Endothelial cell of umbilical vein (primary cell): ENCODE measurements at regions not wholly inside any gene's neighbourhood (a gene's known extent, or its start where the extent isn't known, plus 50 kb on each side); places are given as distances from the start of the nearest gene placed in this dataset.

ENCODE experiments used
- BruUV-seq: library from RNA; stranded (reverse); fragments of 400-500 nt; replicated peaks from 2 replicates; lab custom pipeline; 2021; lab: Mats Ljungman, UMichigan
- CTCF ChIA-PET: fragments of 300-600, 350-600 bp; sonication (Branson Sonifier 250); formaldehyde crosslinking; loops from one replicate; lab custom pipeline; 2021; ENCODE audit warnings: antibody characterized with exemption, inconsistent platforms; lab: Charles Lee
- POLR2A ChIA-PET: fragments of 300-600, 350-600 bp; sonication (Branson Sonifier 250); formaldehyde crosslinking; loops from one replicate; lab custom pipeline; 2021; ENCODE audit warnings: antibody characterized with exemption, inconsistent platforms; lab: Charles Lee
- DNase-seq: peaks from one replicate; pipeline ENCODE4 v3.0.0-alpha.2; 2011; ENCODE audit warnings: low read depth, low spot score
- FAIRE-seq: peaks from 2 replicates; lab custom pipeline; 2011; peaks lifted over from hg19 to GRCh38; lab: Jason Lieb, UNC
- H2AFZ ChIP-seq: 2 replicates; pipeline ENCODE4 v1.6.0; 2012; ENCODE audit warnings: low read depth, low read length, control low read depth, inconsistent platforms
- H3K27ac ChIP-seq: 2 replicates; pipeline ENCODE4 v1.5.1; 2011; ENCODE audit warnings: low read depth, mild to moderate bottlenecking, control low read depth, low read length, moderate library complexity; ENCODE audit not compliant: insufficient read depth
- H3K27me3 ChIP-seq, 2 experiments: 2 replicates each; pipeline versions ENCODE4 v1.6.0 to v1.6.1; 2011; ENCODE audit warnings: low read length in 2 of 2, mixed read lengths in 1 of 2; ENCODE audit not compliant: control insufficient read depth in 2 of 2, insufficient read depth in 2 of 2
- H3K36me3 ChIP-seq, 2 experiments: 2 replicates in 1 of 2; 3 replicates in 1 of 2; pipeline ENCODE4 v1.5.1; 2011; ENCODE audit warnings: low read length in 2 of 2, mild to moderate bottlenecking in 1 of 2, moderate library complexity in 1 of 2; ENCODE audit not compliant: control insufficient read depth in 2 of 2, insufficient read depth in 2 of 2; ENCODE audit errors: extremely low read depth in 1 of 2
- H3K4me1 ChIP-seq: 3 replicates; pipeline ENCODE4 v1.5.1; 2011; ENCODE audit warnings: mild to moderate bottlenecking, low read length; ENCODE audit not compliant: control insufficient read depth, insufficient read depth; ENCODE audit errors: extremely low read depth
- H3K4me2 ChIP-seq: 2 replicates; pipeline ENCODE4 v1.6.1; 2011; ENCODE audit warnings: low read length, control low read depth, mixed read lengths; ENCODE audit not compliant: insufficient read depth
- H3K4me3 ChIP-seq, 3 experiments: fragments of 200-600 bp in 1 of 3; sonication (generic), shearing (Covaris generic) in 1 of 3; replicated peaks in 1 of 3; 2 replicates each; pipeline ENCODE4 v1.5.1; 2011 to 2016; ENCODE audit warnings: control low read depth in 3 of 3, low read length in 3 of 3, mild to moderate bottlenecking in 2 of 3, inconsistent platforms in 1 of 3, low read depth in 1 of 3, moderate library complexity in 1 of 3; ENCODE audit not compliant: insufficient read depth in 1 of 3
- H3K79me2 ChIP-seq: 2 replicates; pipeline ENCODE4 v1.6.0; 2012; ENCODE audit warnings: low read length, inconsistent platforms; ENCODE audit not compliant: control insufficient read depth, insufficient read depth
- H3K9ac ChIP-seq: replicated peaks from 2 replicates; pipeline ENCODE3; 2011; ENCODE audit warnings: low read length, control low read depth; ENCODE audit not compliant: insufficient read depth; ENCODE audit errors: extremely low read depth
- H3K9me1 ChIP-seq: replicated peaks from 3 replicates; pipeline ENCODE4 v1.6.0; 2011; ENCODE audit warnings: mild to moderate bottlenecking, low read length; ENCODE audit not compliant: control insufficient read depth, insufficient read depth; ENCODE audit errors: extremely low read depth
- H3K9me3 ChIP-seq: replicated peaks from 2 replicates; pipeline ENCODE4 v1.5.1; 2012; ENCODE audit warnings: low read length, inconsistent platforms; ENCODE audit not compliant: control insufficient read depth, insufficient read depth
- H4K20me1 ChIP-seq: replicated peaks from 2 replicates; pipeline ENCODE3; 2011; ENCODE audit warnings: mild to moderate bottlenecking, low read length; ENCODE audit not compliant: control insufficient read depth, insufficient read depth; ENCODE audit errors: extremely low read depth
- EZH2 ChIP-seq: IDR thresholded peaks from 2 replicates; pipeline ENCODE4 v1.6.1; 2012; ENCODE audit warnings: borderline replicate concordance, low read depth, mild to moderate bottlenecking, moderate library complexity, low read length, inconsistent platforms; ENCODE audit not compliant: severe bottlenecking
- FOS ChIP-seq: IDR thresholded peaks from 2 replicates; pipeline ENCODE4 v1.6.1; 2011; ENCODE audit warnings: mild to moderate bottlenecking, low read length, moderate library complexity, borderline replicate concordance; ENCODE audit not compliant: insufficient read depth
- GATA2 ChIP-seq: IDR thresholded peaks from 2 replicates; pipeline ENCODE4 v1.7.0; 2011; ENCODE audit warnings: low read depth, mild to moderate bottlenecking, moderate library complexity, mixed read lengths, low read length; ENCODE audit not compliant: insufficient read length, insufficient read depth
- JUN ChIP-seq: IDR thresholded peaks from 2 replicates; pipeline ENCODE4 v1.6.1; 2011; ENCODE audit warnings: borderline replicate concordance, low read depth; ENCODE audit not compliant: insufficient read length, insufficient read depth
- MYC ChIP-seq: IDR thresholded peaks from one replicate; pipeline ENCODE4 v1.6.1; 2011; ENCODE audit warnings: mild to moderate bottlenecking, low read depth, low read length
- POLR2A ChIP-seq: IDR thresholded peaks from 2 replicates; pipeline ENCODE4 v1.6.1; 2012; ENCODE audit warnings: low read depth, mild to moderate bottlenecking, control low read depth, low read length
- POLR2AphosphoS5 ChIP-seq: IDR thresholded peaks from 2 replicates; pipeline ENCODE4 v1.6.1; 2012; ENCODE audit warnings: low read depth, mild to moderate bottlenecking, control low read depth, low read length, moderate library complexity; ENCODE audit not compliant: insufficient read depth
- dilution Hi-C: fragments of 300-500 bp; cut with MboI; formaldehyde crosslinking; loops from one replicate; pipeline ENCODE4 v1.15.0; 2019; ENCODE audit warnings: low sequenced_read_pairs; ENCODE audit not compliant: extremely low pct_ligation_motif_present
- intact Hi-C: fragments of 100-400 bp; cut with micrococcal nuclease; formaldehyde crosslinking; loops from one replicate; pipeline ENCODE4 v1.10.0; 2022
- TF ChIP-seq, protein P1 (sequence below): IDR thresholded peaks from 2 replicates; pipeline ENCODE4 v1.6.1; 2011; ENCODE audit not compliant: insufficient read depth, insufficient read length
- TF ChIP-seq, protein P2 (sequence below), 2 donors: IDR thresholded peaks; 1 replicate in 1 of 2; 2 replicates in 1 of 2; pipeline ENCODE4 v1.5.1; 2011; ENCODE audit warnings: low read length in 2 of 2, mild to moderate bottlenecking in 2 of 2, moderate library complexity in 2 of 2, control low read depth in 1 of 2, inconsistent platforms in 1 of 2, low read depth in 1 of 2; ENCODE audit not compliant: insufficient read depth in 1 of 2; ENCODE audit errors: extremely low read depth in 1 of 2

- Histone ChIP-seq H3K9me3 (no peaks in the 10 kb centered on the region), H2AFZ (no peak overlapping the region), H3K4me1 (no peaks in the 10 kb centered on the region), H3K27me3 (no peaks in the 10 kb centered on the region), H3K4me2 (no peak overlapping the region), H3K79me2 (no peaks in the 10 kb centered on the region), H4K20me1 (no peaks in the 10 kb centered on the region), H3K27ac (no peak overlapping the region), H3K36me3 (no peaks in the 10 kb centered on the region), H3K9ac (no peak overlapping the region), H3K9me1 (no peaks in the 10 kb centered on the region), H3K4me3 (no peak overlapping the region)
- ChIA-PET CTCF (no interaction called here), POLR2A (interaction anchor here (0.7 kb wide), 1 partner anchor 243 kb away, joined by 3 read pairs; no protein-coding TSS in a partner anchor)
- TF ChIP-seq, protein P1, sequence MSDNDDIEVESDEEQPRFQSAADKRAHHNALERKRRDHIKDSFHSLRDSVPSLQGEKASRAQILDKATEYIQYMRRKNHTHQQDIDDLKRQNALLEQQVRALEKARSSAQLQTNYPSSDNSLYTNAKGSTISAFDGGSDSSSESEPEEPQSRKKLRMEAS, result no peak
- TF ChIP-seq JUN, result no peak
- TF ChIP-seq POLR2AphosphoS5, result no peak
- no peak for TF ChIP-seq GATA2
- TF ChIP-seq, protein P2, sequence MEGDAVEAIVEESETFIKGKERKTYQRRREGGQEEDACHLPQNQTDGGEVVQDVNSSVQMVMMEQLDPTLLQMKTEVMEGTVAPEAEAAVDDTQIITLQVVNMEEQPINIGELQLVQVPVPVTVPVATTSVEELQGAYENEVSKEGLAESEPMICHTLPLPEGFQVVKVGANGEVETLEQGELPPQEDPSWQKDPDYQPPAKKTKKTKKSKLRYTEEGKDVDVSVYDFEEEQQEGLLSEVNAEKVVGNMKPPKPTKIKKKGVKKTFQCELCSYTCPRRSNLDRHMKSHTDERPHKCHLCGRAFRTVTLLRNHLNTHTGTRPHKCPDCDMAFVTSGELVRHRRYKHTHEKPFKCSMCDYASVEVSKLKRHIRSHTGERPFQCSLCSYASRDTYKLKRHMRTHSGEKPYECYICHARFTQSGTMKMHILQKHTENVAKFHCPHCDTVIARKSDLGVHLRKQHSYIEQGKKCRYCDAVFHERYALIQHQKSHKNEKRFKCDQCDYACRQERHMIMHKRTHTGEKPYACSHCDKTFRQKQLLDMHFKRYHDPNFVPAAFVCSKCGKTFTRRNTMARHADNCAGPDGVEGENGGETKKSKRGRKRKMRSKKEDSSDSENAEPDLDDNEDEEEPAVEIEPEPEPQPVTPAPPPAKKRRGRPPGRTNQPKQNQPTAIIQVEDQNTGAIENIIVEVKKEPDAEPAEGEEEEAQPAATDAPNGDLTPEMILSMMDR (IDR thresholded peaks at IDR 0.05; ENCODE audit: extremely low read depth in 1 of 2, insufficient read depth in 1 of 2, low read depth in 1 of 2, low read length in 2 of 2), result no peak
- no peak for TF ChIP-seq POLR2A
- TF ChIP-seq EZH2, result no peak
- TF ChIP-seq FOS, result no peak
- no peak for TF ChIP-seq MYC
- no peak for DNase-seq
- dilution Hi-C loops, result no loop called here
- FAIRE-seq, result no peak
- intact Hi-C loops, result no loop called here
- no TSS peak for BruUV-seq
Measured at GRCh38 chr9:15081021-15081753, 171.0 kb upstream of the FREM1 start.
